CD4-positive, alpha-beta T cell (primary cell): ENCODE measurements at regions not wholly inside any gene's neighbourhood (a gene's known extent, or its start where the extent isn't known, plus 50 kb on each side); places are given as distances from the start of the nearest gene placed in this dataset.

Experiments used
- ATAC-seq: fragments of 200-7000 bp; cut with Tn5 transposase; one replicate; pipeline ENCODE4 v1.10.0; 2022; ENCODE audit warnings: mild to moderate bottlenecking; ENCODE audit not compliant: poor library complexity
- CTCF ChIA-PET: fragments of 350-600 bp; sonication (Branson Sonifier 250); formaldehyde crosslinking; loops from one replicate; lab custom pipeline; 2021; ENCODE audit warnings: antibody characterized with exemption, inconsistent platforms; lab: Charles Lee
- POLR2A ChIA-PET: fragments of 350-600 bp; sonication (Branson Sonifier 250); formaldehyde crosslinking; loops from one replicate; lab custom pipeline; 2021; ENCODE audit warnings: antibody characterized with exemption, inconsistent platforms; lab: Charles Lee
- DNase-seq, 14 experiments: peaks; one replicate each; pipeline ENCODE4 v3.0.0-alpha.2; 2013 to 2020; ENCODE audit warnings: mixed read lengths in 2 of 14
- H3K27ac ChIP-seq, 2 donors: one replicate each; pipeline versions ENCODE4 v1.5.1 to v1.7.0; 2013; ENCODE audit warnings: low read length in 2 of 2, low read depth in 1 of 2, mild to moderate bottlenecking in 1 of 2
- H3K27me3 ChIP-seq, 2 experiments: 1 replicate in 1 of 2; 2 replicates in 1 of 2; pipeline versions ENCODE4 v1.6.1 to v1.7.0; 2013; ENCODE audit warnings: low read length in 2 of 2, control low read depth in 1 of 2, mild to moderate bottlenecking in 1 of 2, moderate library complexity in 1 of 2; ENCODE audit not compliant: insufficient read depth in 2 of 2, control insufficient read depth in 1 of 2
- H3K36me3 ChIP-seq: one replicate; pipeline ENCODE4 v1.6.1; 2013; ENCODE audit warnings: low read length, control low read depth; ENCODE audit not compliant: insufficient read depth
- H3K4me1 ChIP-seq: one replicate; pipeline ENCODE4 v1.6.1; 2013; ENCODE audit warnings: low read length, control low read depth; ENCODE audit not compliant: insufficient read depth
- H3K4me3 ChIP-seq: one replicate; pipeline ENCODE4 v1.5.1; 2013; ENCODE audit warnings: mild to moderate bottlenecking, low read length, moderate library complexity
- H3K9me3 ChIP-seq, 2 experiments: 1 replicate in 1 of 2; 2 replicates in 1 of 2; pipeline versions ENCODE4 v1.6.1 to v1.7.0; 2013; ENCODE audit warnings: low read length in 2 of 2, mild to moderate bottlenecking in 2 of 2, control low read depth in 1 of 2, moderate library complexity in 1 of 2; ENCODE audit not compliant: control insufficient read depth in 1 of 2, insufficient read depth in 1 of 2
- H3K27ac Mint-ChIP-seq: one replicate; pipeline ENCODE4 v1.8.0; 2020; ENCODE audit warnings: mixed read lengths
- H3K27me3 Mint-ChIP-seq: one replicate; pipeline ENCODE4 v1.8.0; 2021; ENCODE audit warnings: mixed read lengths
- H3K36me3 Mint-ChIP-seq: one replicate; pipeline ENCODE4 v1.8.0; 2021; ENCODE audit warnings: low read depth, mixed read lengths
- H3K4me1 Mint-ChIP-seq: one replicate; pipeline ENCODE4 v1.8.0; 2021; ENCODE audit warnings: low read depth, mixed read lengths
- H3K4me3 Mint-ChIP-seq: one replicate; pipeline ENCODE4 v1.8.0; 2020; ENCODE audit warnings: mild to moderate bottlenecking, mixed read lengths
- H3K9me3 Mint-ChIP-seq: one replicate; pipeline ENCODE4 v1.8.0; 2020; ENCODE audit warnings: mixed read lengths
- CTCF ChIP-seq: fragments of 200-600 bp; IDR thresholded peaks from one replicate; pipeline ENCODE4 v1.8.0; 2022; ENCODE audit warnings: antibody characterized with exemption, mild to moderate bottlenecking
- intact Hi-C, 2 experiments: fragments of 100-400 bp; cut with DNase I in 1 of 2; cut with micrococcal nuclease in 1 of 2; formaldehyde crosslinking; loops; one replicate each; pipeline versions ENCODE4 v1.15.1 to v1.9.0; 2023 to 2025; cut with DNase I, micrococcal nuclease

- DNase-seq (no peak), ATAC-seq (no peak)
- intact Hi-C loops = no loop called here
- H3K27ac Mint-ChIP-seq = no peak overlapping the region
- H3K4me1 ChIP-seq = no peaks in the 10 kb centered on the region
- H3K27me3 ChIP-seq = no peaks in the 10 kb centered on the region
- no peaks in the 10 kb centered on the region for H3K36me3 ChIP-seq
- H3K36me3 Mint-ChIP-seq = no peaks in the 10 kb centered on the region
- ChIA-PET CTCF (no interaction called here), POLR2A (no interaction called here)
- no peak overlapping the region for H3K27ac ChIP-seq
- H3K4me3 Mint-ChIP-seq = no peak overlapping the region
- H3K9me3 ChIP-seq = peaks cover 5 to 8% of the 10 kb centered on the region in 2 experiments
- peaks cover 18% of the 10 kb centered on the region for H3K9me3 Mint-ChIP-seq
- no peaks in the 10 kb centered on the region for H3K27me3 Mint-ChIP-seq
- H3K4me1 Mint-ChIP-seq = no peaks in the 10 kb centered on the region
- no peak for TF ChIP-seq CTCF
- H3K4me3 ChIP-seq = no peak overlapping the region
Measured at GRCh38 chr5:105812304-105812703, 1858.4 kb downstream of the EFNA5 start.

GRCh38 chr5:105807951-105808350, 1862.8 kb downstream of the EFNA5 start:
- no peaks in the 10 kb centered on the region for H3K4me1 ChIP-seq
- intact Hi-C loops = no loop called here
- Mint-ChIP-seq H3K27me3 (no peaks in the 10 kb centered on the region), H3K9me3 (peaks cover 15% of the 10 kb centered on the region), H3K4me1 (no peaks in the 10 kb centered on the region), H3K4me3 (no peak overlapping the region), H3K36me3 (no peaks in the 10 kb centered on the region), H3K27ac (no peak overlapping the region)
- TF ChIP-seq CTCF = no peak
- H3K36me3 ChIP-seq = no peaks in the 10 kb centered on the region
- no peak for DNase-seq
- ChIA-PET POLR2A (no interaction called here), CTCF (no interaction called here)
- H3K27me3 ChIP-seq = no peaks in the 10 kb centered on the region
- ATAC-seq = no peak
- H3K4me3 ChIP-seq = no peak overlapping the region
- H3K9me3 ChIP-seq = peaks cover 4 to 5% of the 10 kb centered on the region in 2 experiments
- no peak overlapping the region for H3K27ac ChIP-seq

GRCh38 chr5:105807290-105807689, 1863.4 kb downstream of the EFNA5 start:
- Histone ChIP-seq H3K36me3 (no peaks in the 10 kb centered on the region), H3K27me3 (no peaks in the 10 kb centered on the region), H3K9me3 (peaks cover 4 to 5% of the 10 kb centered on the region in 2 experiments), H3K27ac (no peak overlapping the region), H3K4me3 (no peak overlapping the region), H3K4me1 (no peaks in the 10 kb centered on the region)
- ChIA-PET POLR2A (no interaction called here), CTCF (interaction anchor here (0.8 kb wide), 1 partner anchor 1237 kb away, joined by 3 read pairs; no protein-coding TSS in a partner anchor)
- no peaks in the 10 kb centered on the region for H3K36me3 Mint-ChIP-seq
- intact Hi-C loops = no loop called here
- ATAC-seq (no peak), DNase-seq (no peak)
- no peaks in the 10 kb centered on the region for H3K4me1 Mint-ChIP-seq
- no peak overlapping the region for H3K4me3 Mint-ChIP-seq
- no peak for TF ChIP-seq CTCF
- no peaks in the 10 kb centered on the region for H3K27me3 Mint-ChIP-seq
- peaks cover 18% of the 10 kb centered on the region for H3K9me3 Mint-ChIP-seq
- no peak overlapping the region for H3K27ac Mint-ChIP-seq
